GM23338 (cell line): ENCODE measurements at regions not wholly inside any gene's neighbourhood (a gene's known extent, or its start where the extent isn't known, plus 50 kb on each side); places are given as distances from the start of the nearest gene placed in this dataset.

ENCODE experiments used
- CREB1 ChIP-seq: fragments of 250-450 bp; sonication (Bioruptor Pico); IDR thresholded peaks from 2 replicates; pipeline ENCODE4 v1.5.0; 2020; ENCODE audit warnings: low read depth, mild to moderate bottlenecking, moderate library complexity
- CTCF ChIP-seq, 2 experiments: fragments of 200-600 bp in 1 of 2; sonication (generic) in 1 of 2; conservative IDR thresholded peaks; 2 replicates each; pipeline versions ENCODE4 v1.5.1 to v1.6.1; 2016 to 2017; ENCODE audit warnings: antibody characterized with exemption in 2 of 2, low read depth in 2 of 2, mild to moderate bottlenecking in 2 of 2, moderate library complexity in 1 of 2
- EZH2 ChIP-seq: fragments of 200-600 bp; sonication (generic); IDR thresholded peaks from one replicate; pipeline ENCODE4 v1.8.0; 2017; ENCODE audit warnings: antibody characterized with exemption, mild to moderate bottlenecking, low read depth; ENCODE audit not compliant: unreplicated experiment
- EZH2phosphoT487 ChIP-seq: fragments of 200-600 bp; sonication (generic); IDR thresholded peaks from one replicate; pipeline ENCODE4 v1.8.1; 2018; ENCODE audit warnings: antibody characterized with exemption; ENCODE audit not compliant: unreplicated experiment
- JUNB ChIP-seq: IDR thresholded peaks from one replicate; pipeline ENCODE4 v1.6.1; 2016; ENCODE audit warnings: antibody characterized with exemption; ENCODE audit not compliant: unreplicated experiment
- POLR2AphosphoS5 ChIP-seq: IDR thresholded peaks from 2 replicates; pipeline ENCODE4 v1.6.1; 2016; ENCODE audit warnings: antibody characterized with exemption, low read depth
- REST ChIP-seq: IDR thresholded peaks from one replicate; pipeline ENCODE4 v1.6.1; 2018; ENCODE audit warnings: antibody characterized with exemption; ENCODE audit not compliant: unreplicated experiment
- ZNF114 ChIP-seq: fragments of 250-450 bp; sonication (Bioruptor Pico); IDR thresholded peaks from 2 replicates; pipeline ENCODE4 v1.5.0; 2020; ENCODE audit warnings: mild to moderate bottlenecking, moderate library complexity

GRCh38 chr4:75154994-75155393 is 222.1 kb downstream of the PARM1 start:
- TF ChIP-seq EZH2phosphoT487 (no peak), CTCF (conservative IDR thresholded peaks at IDR 0.05; ENCODE audit: low read depth in 2 of 2) (no peak), REST (no peak), JUNB (no peak), CREB1 (CRISPR knock-in tag) (no peak), POLR2AphosphoS5 (no peak), EZH2 (no peak), ZNF114 (no peak)
